GM12891 (cell line): ENCODE measurements at regions not wholly inside any gene's neighbourhood (a gene's known extent, or its start where the extent isn't known, plus 50 kb on each side); places are given as distances from the start of the nearest gene placed in this dataset.

ENCODE experiments used
- PAX5 ChIP-seq: IDR thresholded peaks from 2 replicates; pipeline ENCODE4 v1.6.1; 2011; ENCODE audit warnings: low read length, moderate library complexity, mild to moderate bottlenecking; ENCODE audit not compliant: insufficient read depth, severe bottlenecking
- POLR2AphosphoS5 ChIP-seq: IDR thresholded peaks from 2 replicates; pipeline ENCODE4 v1.6.1; 2011; ENCODE audit warnings: low read depth, low read length, control low read depth

- TF ChIP-seq POLR2AphosphoS5 (no peak), PAX5 (no peak)
Observed at GRCh38 chr3:113136544-113136943, 74.8 kb upstream of the BOC start.
